ENCODE measurements at regions not wholly inside any gene's neighbourhood (a gene's known extent, or its start where the extent isn't known, plus 50 kb on each side); places are given as distances from the start of the nearest gene placed in this dataset.

DNA sequence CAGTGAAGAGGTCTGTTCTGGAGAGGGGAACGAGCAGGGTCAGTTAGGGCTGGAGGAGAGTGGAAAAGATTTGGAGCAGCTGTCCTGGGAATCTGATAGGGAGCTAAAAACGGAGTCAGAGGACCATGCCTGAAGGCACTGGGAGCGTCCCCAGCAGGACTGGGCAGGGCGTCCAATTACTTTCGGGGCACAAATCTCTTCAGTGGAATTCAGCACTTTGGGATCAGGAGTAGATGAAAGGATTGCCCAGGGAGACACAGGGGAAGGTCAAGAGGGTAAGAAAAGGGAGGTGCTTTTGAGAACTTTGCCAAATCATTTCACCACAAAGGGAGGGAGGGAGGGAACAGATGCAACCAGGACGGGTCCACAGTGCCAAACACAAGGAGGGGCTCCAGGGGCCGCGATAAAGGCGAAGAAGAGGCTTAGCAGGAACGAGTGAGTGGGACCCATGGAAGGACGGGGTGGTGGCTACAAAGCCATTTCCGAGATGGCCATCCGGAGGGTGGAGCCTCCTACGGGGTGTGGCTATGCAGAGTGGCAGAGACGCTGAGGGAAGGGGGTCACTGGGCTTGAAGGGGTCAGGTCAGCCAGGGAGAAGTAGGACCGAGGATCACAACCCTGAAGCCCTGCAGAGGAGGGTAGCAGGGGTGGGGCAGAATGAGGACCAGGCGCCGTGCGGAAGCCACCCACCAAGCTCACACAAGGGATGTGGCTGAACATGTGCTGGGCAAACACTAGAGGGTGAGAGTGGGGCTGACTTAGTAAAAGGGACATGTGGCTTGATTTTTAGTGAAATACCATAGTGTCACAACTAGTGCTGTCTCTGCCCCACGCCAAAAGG, 180.0 kb upstream of the RREB1 start (continued):
- TF ChIP-seq SP2 (IDR thresholded peaks at IDR 0.05; ENCODE audit: extremely low read depth, low read depth, low read length, poor library complexity, severe bottlenecking) = no peak
- TF ChIP-seq FUS (optimal IDR thresholded peaks at IDR 0.05; ENCODE audit: low read depth, low read length) = no peak
- no peak for TF ChIP-seq ZNF780A (CRISPR knock-in tag; IDR thresholded peaks at IDR 0.05)
- no peak for TF ChIP-seq ZKSCAN1 (IDR thresholded peaks at IDR 0.05; ENCODE audit: low read depth, low read length)
- TF ChIP-seq POU5F1 (IDR thresholded peaks at IDR 0.05; ENCODE audit: borderline replicate concordance, low read depth, low read length, partially characterized antibody) = no peak
- no peak for TF ChIP-seq KDM2B (CRISPR knock-in tag; IDR thresholded peaks at IDR 0.05)
- TF ChIP-seq L3MBTL2 (IDR thresholded peaks at IDR 0.05) = peak; percentile 59; the same call in 1 of the 2 replicates
- TF ChIP-seq, protein P1, sequence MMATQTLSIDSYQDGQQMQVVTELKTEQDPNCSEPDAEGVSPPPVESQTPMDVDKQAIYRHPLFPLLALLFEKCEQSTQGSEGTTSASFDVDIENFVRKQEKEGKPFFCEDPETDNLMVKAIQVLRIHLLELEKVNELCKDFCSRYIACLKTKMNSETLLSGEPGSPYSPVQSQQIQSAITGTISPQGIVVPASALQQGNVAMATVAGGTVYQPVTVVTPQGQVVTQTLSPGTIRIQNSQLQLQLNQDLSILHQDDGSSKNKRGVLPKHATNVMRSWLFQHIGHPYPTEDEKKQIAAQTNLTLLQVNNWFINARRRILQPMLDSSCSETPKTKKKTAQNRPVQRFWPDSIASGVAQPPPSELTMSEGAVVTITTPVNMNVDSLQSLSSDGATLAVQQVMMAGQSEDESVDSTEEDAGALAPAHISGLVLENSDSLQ (IDR thresholded peaks at IDR 0.05) = no peak
- no peak for TF ChIP-seq HDAC8 (tag; IDR thresholded peaks at IDR 0.05)
- TF ChIP-seq CBX3 (IDR thresholded peaks at IDR 0.05; ENCODE audit: borderline replicate concordance in 1 of 2, low read length in 2 of 2) = no peak
- no peak for TF ChIP-seq HNRNPK (IDR thresholded peaks at IDR 0.05; ENCODE audit: low read depth, low read length, poor library complexity, severe bottlenecking)
- TF ChIP-seq TBL1XR1 (IDR thresholded peaks at IDR 0.05; ENCODE audit: low read length in 2 of 2) = no peak
- TF ChIP-seq E2F3 (CRISPR knock-in tag; IDR thresholded peaks at IDR 0.05) = no peak
- TF ChIP-seq HNRNPL (IDR thresholded peaks at IDR 0.05; ENCODE audit: low read depth, low read length) = no peak
- TF ChIP-seq, protein P2, sequence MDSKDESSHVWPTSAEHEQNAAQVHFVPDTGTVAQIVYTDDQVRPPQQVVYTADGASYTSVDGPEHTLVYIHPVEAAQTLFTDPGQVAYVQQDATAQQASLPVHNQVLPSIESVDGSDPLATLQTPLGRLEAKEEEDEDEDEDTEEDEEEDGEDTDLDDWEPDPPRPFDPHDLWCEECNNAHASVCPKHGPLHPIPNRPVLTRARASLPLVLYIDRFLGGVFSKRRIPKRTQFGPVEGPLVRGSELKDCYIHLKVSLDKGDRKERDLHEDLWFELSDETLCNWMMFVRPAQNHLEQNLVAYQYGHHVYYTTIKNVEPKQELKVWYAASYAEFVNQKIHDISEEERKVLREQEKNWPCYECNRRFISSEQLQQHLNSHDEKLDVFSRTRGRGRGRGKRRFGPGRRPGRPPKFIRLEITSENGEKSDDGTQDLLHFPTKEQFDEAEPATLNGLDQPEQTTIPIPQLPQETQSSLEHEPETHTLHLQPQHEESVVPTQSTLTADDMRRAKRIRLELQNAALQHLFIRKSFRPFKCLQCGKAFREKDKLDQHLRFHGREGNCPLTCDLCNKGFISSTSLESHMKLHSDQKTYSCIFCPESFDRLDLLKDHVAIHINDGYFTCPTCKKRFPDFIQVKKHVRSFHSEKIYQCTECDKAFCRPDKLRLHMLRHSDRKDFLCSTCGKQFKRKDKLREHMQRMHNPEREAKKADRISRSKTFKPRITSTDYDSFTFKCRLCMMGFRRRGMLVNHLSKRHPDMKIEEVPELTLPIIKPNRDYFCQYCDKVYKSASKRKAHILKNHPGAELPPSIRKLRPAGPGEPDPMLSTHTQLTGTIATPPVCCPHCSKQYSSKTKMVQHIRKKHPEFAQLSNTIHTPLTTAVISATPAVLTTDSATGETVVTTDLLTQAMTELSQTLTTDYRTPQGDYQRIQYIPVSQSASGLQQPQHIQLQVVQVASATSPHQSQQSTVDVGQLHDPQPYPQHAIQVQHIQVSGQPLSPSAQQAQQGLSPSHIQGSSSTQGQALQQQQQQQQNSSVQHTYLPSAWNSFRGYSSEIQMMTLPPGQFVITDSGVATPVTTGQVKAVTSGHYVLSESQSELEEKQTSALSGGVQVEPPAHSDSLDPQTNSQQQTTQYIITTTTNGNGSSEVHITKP (IDR thresholded peaks at IDR 0.05; ENCODE audit: partially characterized antibody) = no peak
- TF ChIP-seq EP400 (IDR thresholded peaks at IDR 0.05) = peak; percentile 59; the same call in 1 of the 2 replicates
- peak; percentile 14; the same call in 1 of the 2 replicates for TF ChIP-seq ETV1 (tag; conservative IDR thresholded peaks at IDR 0.05; ENCODE audit: low read depth)
- TF ChIP-seq, protein P3, sequence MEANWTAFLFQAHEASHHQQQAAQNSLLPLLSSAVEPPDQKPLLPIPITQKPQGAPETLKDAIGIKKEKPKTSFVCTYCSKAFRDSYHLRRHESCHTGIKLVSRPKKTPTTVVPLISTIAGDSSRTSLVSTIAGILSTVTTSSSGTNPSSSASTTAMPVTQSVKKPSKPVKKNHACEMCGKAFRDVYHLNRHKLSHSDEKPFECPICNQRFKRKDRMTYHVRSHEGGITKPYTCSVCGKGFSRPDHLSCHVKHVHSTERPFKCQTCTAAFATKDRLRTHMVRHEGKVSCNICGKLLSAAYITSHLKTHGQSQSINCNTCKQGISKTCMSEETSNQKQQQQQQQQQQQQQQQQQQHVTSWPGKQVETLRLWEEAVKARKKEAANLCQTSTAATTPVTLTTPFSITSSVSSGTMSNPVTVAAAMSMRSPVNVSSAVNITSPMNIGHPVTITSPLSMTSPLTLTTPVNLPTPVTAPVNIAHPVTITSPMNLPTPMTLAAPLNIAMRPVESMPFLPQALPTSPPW (CRISPR knock-in tag; IDR thresholded peaks at IDR 0.05) = peak; percentile 20; the same call in 1 of the 2 replicates
- TF ChIP-seq MAFG (tag; conservative IDR thresholded peaks at IDR 0.05) = no peak

Data from K562 (cell line).